Suprapubic skin (tissue), 3 donors: ENCODE measurements at regions not wholly inside any gene's neighbourhood (a gene's known extent, or its start where the extent isn't known, plus 50 kb on each side); places are given as distances from the start of the nearest gene placed in this dataset.

ENCODE experiments used
- CTCF ChIP-seq, 2 donors: fragments of 200-600 bp in 1 of 2; fragments of 450-650 bp in 1 of 2; sonication (generic) in 1 of 2; IDR thresholded peaks; one replicate each; pipeline ENCODE4 v1.5.1; 2016 to 2019; ENCODE audit warnings: antibody characterized with exemption in 2 of 2, mild to moderate bottlenecking in 1 of 2, moderate library complexity in 1 of 2
- EP300 ChIP-seq: sonication (generic); formaldehyde crosslinking; IDR thresholded peaks from one replicate; pipeline ENCODE4 v1.6.1; 2017; ENCODE audit warnings: antibody characterized with exemption
- POLR2A ChIP-seq, 2 donors: fragments of 450-650 bp; IDR thresholded peaks; one replicate each; pipeline ENCODE4 v1.6.1; 2017; ENCODE audit warnings: antibody characterized with exemption in 2 of 2, mild to moderate bottlenecking in 2 of 2, moderate library complexity in 2 of 2

GRCh38 chr3:139755551-139755950, 77.8 kb upstream of the NMNAT3 start:
- TF ChIP-seq POLR2A (IDR thresholded peaks at IDR 0.05), result no peak
- TF ChIP-seq EP300, result no peak
- TF ChIP-seq CTCF (IDR thresholded peaks at IDR 0.05), result no peak
